H9 (cell line): ENCODE measurements at regions not wholly inside any gene's neighbourhood (a gene's known extent, or its start where the extent isn't known, plus 50 kb on each side); places are given as distances from the start of the nearest gene placed in this dataset.

Experiments used
- DNase-seq: peaks from one replicate; pipeline ENCODE4 v3.0.0-alpha.2; 2017
- H2AFZ ChIP-seq: one replicate; pipeline ENCODE4 v1.6.1; 2013; ENCODE audit warnings: mild to moderate bottlenecking, low read length, control low read depth, moderate library complexity
- H2AK5ac ChIP-seq: 2 replicates; pipeline ENCODE4 v1.6.1; 2013; ENCODE audit warnings: low read length, control low read depth, mixed read lengths; ENCODE audit not compliant: insufficient read length
- H2BK120ac ChIP-seq: one replicate; pipeline ENCODE4 v1.6.1; 2013; ENCODE audit warnings: low read depth, mild to moderate bottlenecking, low read length, control low read depth, inconsistent platforms; ENCODE audit not compliant: poor library complexity, severe bottlenecking
- H2BK12ac ChIP-seq: 2 replicates; pipeline ENCODE4 v1.6.1; 2013; ENCODE audit warnings: low read length, control low read depth, mixed read lengths, low read depth; ENCODE audit not compliant: insufficient read length
- H2BK15ac ChIP-seq: 2 replicates; pipeline ENCODE4 v1.6.1; 2013; ENCODE audit warnings: low read depth, low read length, control low read depth
- H2BK20ac ChIP-seq: one replicate; pipeline ENCODE4 v1.6.1; 2013; ENCODE audit warnings: low read depth, mild to moderate bottlenecking, low read length, control low read depth, inconsistent platforms; ENCODE audit not compliant: poor library complexity, severe bottlenecking
- H2BK5ac ChIP-seq: 2 replicates; pipeline ENCODE4 v1.6.1; 2013; ENCODE audit warnings: low read length, control low read depth, mixed read lengths; ENCODE audit not compliant: insufficient read length
- H3K14ac ChIP-seq: 2 replicates; pipeline ENCODE4 v1.6.1; 2013; ENCODE audit warnings: low read length, control low read depth; ENCODE audit not compliant: insufficient read depth
- H3K18ac ChIP-seq: 2 replicates; pipeline ENCODE4 v1.6.1; 2013; ENCODE audit warnings: low read depth, mild to moderate bottlenecking, mixed read lengths, low read length, control low read depth; ENCODE audit not compliant: insufficient read length
- H3K23ac ChIP-seq: 2 replicates; pipeline ENCODE4 v1.6.1; 2013; ENCODE audit warnings: low read length, control low read depth, mixed read lengths, low read depth; ENCODE audit not compliant: insufficient read length
- H3K23me2 ChIP-seq: 2 replicates; pipeline ENCODE4 v1.6.1; 2013; ENCODE audit warnings: low read depth, mild to moderate bottlenecking, mixed read lengths, low read length, control low read depth; ENCODE audit not compliant: insufficient read length, poor library complexity, severe bottlenecking
- H3K27ac ChIP-seq: 2 replicates; pipeline ENCODE4 v1.5.1; 2013; ENCODE audit warnings: low read length, control low read depth, mixed read lengths, low read depth; ENCODE audit not compliant: insufficient read length
- H3K27me3 ChIP-seq: 2 replicates; pipeline ENCODE4 v1.6.1; 2013; ENCODE audit warnings: low read length, control low read depth, inconsistent platforms; ENCODE audit not compliant: insufficient read depth
- H3K4ac ChIP-seq: 2 replicates; pipeline ENCODE4 v1.6.1; 2013; ENCODE audit warnings: low read depth, mild to moderate bottlenecking, control low read depth, inconsistent platforms, low read length, moderate library complexity
- H3K4me1 ChIP-seq: 2 replicates; pipeline ENCODE4 v1.6.1; 2013; ENCODE audit warnings: low read length, control low read depth, inconsistent platforms; ENCODE audit not compliant: insufficient read depth
- H3K4me2 ChIP-seq: 2 replicates; pipeline ENCODE4 v1.6.1; 2013; ENCODE audit warnings: low read length, control low read depth, mixed read lengths; ENCODE audit not compliant: insufficient read length, insufficient read depth
- H3K56ac ChIP-seq: 2 replicates; pipeline ENCODE4 v1.6.1; 2013; ENCODE audit warnings: low read depth, mild to moderate bottlenecking, mixed read lengths, low read length, control low read depth; ENCODE audit not compliant: insufficient read length
- H3K79me1 ChIP-seq: 2 replicates; pipeline ENCODE4 v1.6.1; 2013; ENCODE audit warnings: low read depth, mild to moderate bottlenecking, moderate library complexity, low read length, control low read depth, inconsistent platforms; ENCODE audit not compliant: insufficient read depth, poor library complexity, severe bottlenecking
- H3K79me2 ChIP-seq: 2 replicates; pipeline ENCODE4 v1.6.1; 2013; ENCODE audit warnings: low read length, control low read depth, inconsistent platforms; ENCODE audit not compliant: insufficient read depth
- H3K9ac ChIP-seq: 2 replicates; pipeline ENCODE4 v1.6.1; 2013; ENCODE audit warnings: low read length, control low read depth, mixed read lengths; ENCODE audit not compliant: insufficient read length; ENCODE audit errors: extremely low read depth
- H3K9me3 ChIP-seq: one replicate; pipeline ENCODE4 v1.6.1; 2013; ENCODE audit warnings: low read depth, low read length, inconsistent platforms; ENCODE audit not compliant: control insufficient read depth
- H3T11ph ChIP-seq: one replicate; pipeline ENCODE4 v1.6.1; 2013; ENCODE audit warnings: mild to moderate bottlenecking, low read length, control low read depth, inconsistent platforms
- H4K20me1 ChIP-seq: one replicate; pipeline ENCODE4 v1.6.1; 2013; ENCODE audit not compliant: control insufficient read depth, insufficient read length, insufficient read depth
- H4K5ac ChIP-seq: 2 replicates; pipeline ENCODE4 v1.6.1; 2013; ENCODE audit warnings: low read depth, mild to moderate bottlenecking, mixed read lengths, low read length, control low read depth; ENCODE audit not compliant: insufficient read length
- H4K8ac ChIP-seq: replicated peaks from 2 replicates; pipeline ENCODE4 v1.6.1; 2013; ENCODE audit warnings: low read length, control low read depth, mixed read lengths, low read depth; ENCODE audit not compliant: insufficient read length
- H4K91ac ChIP-seq: 2 replicates; pipeline ENCODE4 v1.6.1; 2013; ENCODE audit warnings: low read depth, mild to moderate bottlenecking, moderate library complexity, mixed read lengths, low read length, control low read depth; ENCODE audit not compliant: insufficient read length
- H3K27ac Mint-ChIP-seq, 3 experiments: 2 replicates in 2 of 3; 3 replicates in 1 of 3; pipeline ENCODE4 v1.8.0; 2020 to 2021; ENCODE audit warnings: mixed read lengths in 3 of 3, mild to moderate bottlenecking in 1 of 3, moderate library complexity in 1 of 3
- H3K27me3 Mint-ChIP-seq: 2 replicates; pipeline ENCODE4 v1.8.0; 2021; ENCODE audit warnings: low read depth, mild to moderate bottlenecking, moderate library complexity, mixed read lengths
- H3K36me3 Mint-ChIP-seq, 3 experiments: 2 replicates in 2 of 3; 3 replicates in 1 of 3; pipeline ENCODE4 v1.8.0; 2020 to 2021; ENCODE audit warnings: low read depth in 3 of 3, mixed read lengths in 3 of 3; ENCODE audit not compliant: insufficient read depth in 1 of 3
- H3K4me1 Mint-ChIP-seq, 2 experiments: 2 replicates each; pipeline ENCODE4 v1.8.0; 2020; ENCODE audit warnings: mixed read lengths in 2 of 2
- H3K4me3 Mint-ChIP-seq, 2 experiments: 2 replicates in 1 of 2; 3 replicates in 1 of 2; pipeline ENCODE4 v1.8.0; 2020 to 2021; ENCODE audit warnings: mild to moderate bottlenecking in 2 of 2, mixed read lengths in 2 of 2, moderate library complexity in 1 of 2
- H3K9me3 Mint-ChIP-seq, 2 experiments: 2 replicates in 1 of 2; 3 replicates in 1 of 2; pipeline ENCODE4 v1.8.0; 2020; ENCODE audit warnings: mild to moderate bottlenecking in 2 of 2, mixed read lengths in 2 of 2, moderate library complexity in 1 of 2
- WGBS: extraction: QIAGEN DNeasy Blood & Tissue Kit; methylation state at CpG from one replicate; pipeline ENCODE4 v1.1.7; 2013; ENCODE audit warnings: missing lambda C conversion rate, low lambda C conversion rate, mixed read lengths; ENCODE audit not compliant: insufficient read length; ENCODE audit errors: extremely low coverage; 5-methylcytosine and 5-hydroxymethylcytosine counted together
- TF ChIP-seq, protein P1 (sequence below): fragments of 200-600 bp; sonication (generic); conservative IDR thresholded peaks from 3 replicates; pipeline ENCODE4 v1.8.0; 2021; ENCODE audit warnings: antibody characterized with exemption, mild to moderate bottlenecking

DNA sequence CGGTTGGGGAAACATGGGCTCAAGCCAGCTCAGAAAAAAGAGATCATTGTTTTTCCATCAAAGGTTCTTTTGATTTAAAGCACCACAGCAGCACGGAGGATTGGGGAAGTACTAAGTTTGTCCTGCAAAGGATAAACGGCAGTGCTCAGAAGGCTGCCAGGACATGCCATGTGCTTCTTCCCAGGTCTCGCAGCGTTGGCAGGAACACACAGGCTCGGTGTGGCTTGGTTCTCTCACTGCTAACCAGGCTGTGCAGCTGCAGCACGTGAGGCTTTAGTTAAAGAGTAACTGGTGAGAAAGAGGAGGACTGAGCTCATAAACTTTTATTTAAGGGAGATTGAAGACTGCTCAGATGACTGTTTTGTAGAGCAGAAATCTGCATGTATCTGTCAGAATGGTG is 264.3 kb downstream of the TSN start:
- H3K27me3 ChIP-seq, result no peaks in the 10 kb centered on the region
- H3K23me2 ChIP-seq, result no peaks in the 10 kb centered on the region
- Mint-ChIP-seq H3K27ac (no peak overlapping the region), H3K4me1 (peaks cover 16 to 28% of the 10 kb centered on the region in 2 experiments), H3K9me3 (peaks cover 2 to 9% of the 10 kb centered on the region in 2 experiments; a peak in 3 of 5 replicates), H3K4me3 (no peak overlapping the region), H3K36me3 (peaks cover 0 to 2% (median 2%) of the 10 kb centered on the region in 3 experiments; a peak in 4 of 7 replicates), H3K27me3 (peaks cover 12% of the 10 kb centered on the region)
- no peak overlapping the region for H3K56ac ChIP-seq
- H4K8ac ChIP-seq, result no peak overlapping the region
- no peak overlapping the region for H2BK120ac ChIP-seq
- H3K79me2 ChIP-seq, result no peaks in the 10 kb centered on the region
- H3K27ac ChIP-seq, result no peak overlapping the region
- no peaks in the 10 kb centered on the region for H3K79me1 ChIP-seq
- WGBS, result no CpG with 5 or more reads among the region's 7 CpGs
- no peak overlapping the region for H3K18ac ChIP-seq
- no peak overlapping the region for H3T11ph ChIP-seq
- no peak overlapping the region for H2BK15ac ChIP-seq
- H3K4me2 ChIP-seq, result no peak overlapping the region
- no peak overlapping the region for H3K23ac ChIP-seq
- no peak overlapping the region for H3K9ac ChIP-seq
- H4K20me1 ChIP-seq, result no peaks in the 10 kb centered on the region
- H4K91ac ChIP-seq, result no peak overlapping the region
- H2BK5ac ChIP-seq, result no peak overlapping the region
- TF ChIP-seq, protein P1, sequence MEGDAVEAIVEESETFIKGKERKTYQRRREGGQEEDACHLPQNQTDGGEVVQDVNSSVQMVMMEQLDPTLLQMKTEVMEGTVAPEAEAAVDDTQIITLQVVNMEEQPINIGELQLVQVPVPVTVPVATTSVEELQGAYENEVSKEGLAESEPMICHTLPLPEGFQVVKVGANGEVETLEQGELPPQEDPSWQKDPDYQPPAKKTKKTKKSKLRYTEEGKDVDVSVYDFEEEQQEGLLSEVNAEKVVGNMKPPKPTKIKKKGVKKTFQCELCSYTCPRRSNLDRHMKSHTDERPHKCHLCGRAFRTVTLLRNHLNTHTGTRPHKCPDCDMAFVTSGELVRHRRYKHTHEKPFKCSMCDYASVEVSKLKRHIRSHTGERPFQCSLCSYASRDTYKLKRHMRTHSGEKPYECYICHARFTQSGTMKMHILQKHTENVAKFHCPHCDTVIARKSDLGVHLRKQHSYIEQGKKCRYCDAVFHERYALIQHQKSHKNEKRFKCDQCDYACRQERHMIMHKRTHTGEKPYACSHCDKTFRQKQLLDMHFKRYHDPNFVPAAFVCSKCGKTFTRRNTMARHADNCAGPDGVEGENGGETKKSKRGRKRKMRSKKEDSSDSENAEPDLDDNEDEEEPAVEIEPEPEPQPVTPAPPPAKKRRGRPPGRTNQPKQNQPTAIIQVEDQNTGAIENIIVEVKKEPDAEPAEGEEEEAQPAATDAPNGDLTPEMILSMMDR, result no peak
- H3K4ac ChIP-seq, result no peak overlapping the region
- H3K4me1 ChIP-seq, result no peaks in the 10 kb centered on the region; the same call in 1 of the 2 replicates
- no peak overlapping the region for H2AK5ac ChIP-seq
- no peak overlapping the region for H2BK20ac ChIP-seq
- no peak for DNase-seq
- no peaks in the 10 kb centered on the region for H3K9me3 ChIP-seq
- H3K14ac ChIP-seq, result no peak overlapping the region
- H2BK12ac ChIP-seq, result no peak overlapping the region
- no peak overlapping the region for H4K5ac ChIP-seq
- H2AFZ ChIP-seq, result no peak overlapping the region
